Hematopoietic multipotent progenitor cell (in vitro differentiated cells): ENCODE measurements at regions not wholly inside any gene's neighbourhood (a gene's known extent, or its start where the extent isn't known, plus 50 kb on each side); places are given as distances from the start of the nearest gene placed in this dataset.
"Not testable (repeated sequence)": the region's sequence is repeated elsewhere in the genome, so short reads cannot be mapped to it uniquely, and the experiment has no call there.

Source experiments
- DNase-seq, 3 donors: peaks; one replicate each; pipeline ENCODE4 v3.0.0-alpha.2; 2011 to 2015; ENCODE audit warnings: low read depth in 2 of 3, low spot score in 2 of 3

GRCh38 chr12:27133022-27133590 is 50.7 kb upstream of the C12orf71 start:
- peak in 1 of 3 donors; percentile 38 for DNase-seq

DNA sequence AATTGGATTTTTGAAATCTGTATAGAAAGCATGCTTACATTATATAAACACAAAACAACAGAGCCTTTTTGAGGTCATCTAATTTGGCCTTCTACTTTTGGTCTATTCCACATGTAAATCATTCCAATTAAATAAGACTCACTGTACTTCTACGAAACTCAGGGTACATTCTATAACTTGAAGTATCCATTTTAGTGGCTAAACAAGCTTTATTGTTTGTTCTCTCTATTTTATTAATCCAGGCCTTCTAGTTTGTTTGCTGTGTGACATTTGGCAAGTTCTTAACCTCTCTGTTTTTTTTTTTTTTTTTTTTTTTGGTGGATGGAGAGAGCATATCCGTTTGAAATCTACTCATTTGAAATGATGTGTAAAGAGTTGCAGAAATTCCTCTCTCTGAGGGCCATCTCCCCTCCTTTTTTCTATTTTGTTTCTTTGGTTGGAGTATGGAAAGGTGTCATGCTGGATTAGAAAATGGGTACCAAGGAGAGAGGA is 58.1 kb upstream of the C12orf71 start:
- no peak for DNase-seq

DNA sequence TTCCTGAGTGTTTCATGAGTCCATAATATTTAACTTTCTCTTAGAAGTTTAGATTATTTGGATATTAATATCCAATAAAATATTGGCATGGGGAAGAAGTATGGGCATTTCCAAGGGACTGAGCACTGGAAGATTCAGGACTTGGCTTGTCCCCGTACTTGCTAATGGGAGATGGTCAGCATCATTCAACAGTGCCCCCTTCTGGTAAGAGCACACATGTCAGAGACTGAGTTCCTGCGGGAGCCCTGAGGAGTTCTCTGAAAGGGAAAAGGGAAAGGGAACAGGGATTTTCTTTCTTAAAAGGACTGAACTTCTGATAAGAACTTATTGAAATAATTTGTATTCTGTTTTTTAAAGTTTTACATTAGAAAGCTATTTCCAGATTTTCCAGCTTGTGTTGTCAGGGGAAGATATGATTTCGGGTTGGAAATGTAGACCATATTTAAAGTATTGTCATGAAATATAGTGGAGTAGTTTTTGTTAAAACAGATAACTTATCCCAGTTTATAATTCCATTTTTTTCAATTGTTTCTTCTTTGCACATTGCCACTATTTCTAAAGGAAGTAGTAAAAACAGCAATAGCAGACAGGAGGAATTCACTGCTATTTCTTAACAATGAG is 59.8 kb upstream of the C12orf71 start:
- DNase-seq: peak; percentile 14 to 47 (median 46)

- peak in 1 of 3 donors; percentile 42 for DNase-seq
Observed at GRCh38 chr12:27143256-27144069, 61.1 kb upstream of the C12orf71 start.

GRCh38 chr12:27145725-27146124 is 63.3 kb upstream of the C12orf71 start:
- not testable (repeated sequence) for DNase-seq

GRCh38 chr12:27148373-27148772 is 66.0 kb upstream of the C12orf71 start:
- no peak for DNase-seq

DNA sequence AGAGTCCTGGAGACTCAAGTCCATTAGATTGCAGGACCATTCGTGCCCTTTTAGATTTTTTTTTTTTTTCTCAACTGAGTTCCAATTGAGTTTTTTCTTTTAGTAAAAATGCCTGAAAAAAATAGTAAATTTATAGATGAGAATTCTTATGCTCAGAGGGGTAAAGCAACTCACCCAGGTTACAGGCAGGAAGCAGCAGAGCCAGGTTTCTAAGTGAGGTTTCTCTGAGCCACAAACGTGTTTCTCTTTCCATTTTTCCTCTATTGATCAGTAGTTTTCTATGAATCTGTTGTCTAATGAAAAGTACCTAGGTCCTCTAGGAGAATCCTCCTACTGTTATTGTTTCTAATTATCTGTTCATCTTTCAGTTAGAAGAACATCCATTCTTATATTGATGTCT is 66.4 kb upstream of the C12orf71 start:
- DNase-seq: no peak

DNA sequence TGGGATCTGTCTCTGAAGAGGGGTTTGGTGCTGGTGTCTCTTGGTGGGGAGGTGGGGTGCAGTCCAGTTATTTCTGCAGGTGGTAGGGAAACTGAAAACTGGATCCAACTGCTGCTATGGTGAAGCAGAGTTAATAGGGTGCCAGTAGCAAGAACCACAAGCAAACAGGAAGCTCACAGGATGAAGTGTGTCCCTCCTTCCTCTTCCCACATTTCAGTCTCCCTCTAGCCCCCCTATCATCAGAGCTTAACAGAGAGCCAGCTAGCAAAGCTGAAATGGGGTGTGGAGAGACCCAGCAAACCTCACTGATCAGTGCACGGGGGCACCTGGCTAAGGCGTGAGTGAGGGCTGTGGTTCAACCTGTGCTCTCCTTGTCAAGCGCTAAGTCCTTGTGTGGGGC is 69.1 kb upstream of the C12orf71 start:
- peak in 1 of 3 donors; percentile 27 for DNase-seq

DNA sequence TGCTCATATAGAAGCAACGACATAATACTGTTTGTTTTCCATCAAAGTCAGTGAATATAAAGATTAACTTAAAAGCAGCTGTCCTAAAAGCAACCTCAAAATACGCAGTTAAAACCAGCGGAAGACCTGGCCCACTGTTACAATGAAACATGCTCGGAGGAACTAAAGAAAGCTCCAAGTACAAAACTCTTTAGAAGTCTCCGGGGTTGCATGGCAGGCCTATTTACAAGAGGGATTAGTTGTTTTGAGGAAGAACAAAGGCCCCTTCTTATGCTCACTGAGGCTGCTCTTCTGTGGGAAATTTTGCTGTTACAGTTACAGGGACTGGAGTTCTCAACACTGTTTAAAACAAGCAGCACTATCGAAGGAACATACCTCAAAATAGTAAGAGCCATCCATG is 75.9 kb upstream of the C12orf71 start:
- DNase-seq: no peak

- DNase-seq: no peak
Observed at GRCh38 chr12:27161458-27162228, 79.3 kb upstream of the C12orf71 start.

DNA sequence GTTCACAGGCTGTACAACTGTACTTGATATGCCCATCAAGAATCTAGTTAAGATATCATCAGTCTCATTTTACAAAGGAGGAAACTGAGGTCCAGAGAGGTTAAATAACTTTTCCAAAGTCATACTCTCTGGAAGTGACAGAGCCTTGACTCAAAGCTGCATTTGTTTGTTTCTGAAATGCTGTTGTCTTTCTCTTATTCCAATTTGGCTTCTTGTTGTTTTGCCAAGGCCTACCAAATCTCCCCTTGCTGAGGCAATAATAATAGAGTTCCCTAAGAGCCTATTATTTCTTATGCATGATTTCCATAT is 79.8 kb upstream of the C12orf71 start:
- no peak for DNase-seq

DNA sequence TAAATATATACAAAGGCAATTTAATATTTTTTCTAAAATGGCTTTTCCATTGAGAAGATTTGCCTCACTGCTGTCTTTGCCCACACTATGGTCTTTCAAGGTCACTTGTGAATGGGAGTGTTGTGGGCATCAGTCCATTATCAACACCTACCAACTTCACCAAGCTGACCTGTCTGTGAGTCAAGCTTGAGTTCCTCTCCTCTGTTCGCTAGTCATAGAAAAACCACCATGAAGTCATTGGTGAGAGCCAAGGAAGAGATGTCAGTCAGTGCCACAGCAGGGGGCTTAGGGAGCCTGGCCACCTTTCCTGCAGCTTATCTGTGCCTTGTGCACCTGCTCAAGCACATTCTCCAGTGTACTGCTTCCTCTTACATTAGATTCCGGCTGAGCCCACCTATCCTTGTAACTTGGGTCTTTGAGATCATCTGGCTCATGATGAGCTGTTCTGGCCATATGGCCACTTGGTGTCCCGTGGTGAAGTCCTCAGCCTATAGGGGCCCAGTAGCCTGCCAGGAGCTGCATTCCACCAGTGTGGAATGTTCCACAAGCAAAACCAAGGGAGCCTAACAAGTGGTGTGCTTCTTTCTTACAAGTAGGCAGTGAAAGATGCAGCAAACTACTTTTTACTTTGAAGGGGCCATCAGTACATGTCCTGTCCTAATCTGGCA is 80.8 kb upstream of the C12orf71 start:
- DNase-seq: no peak

- no peak for DNase-seq
Observed at GRCh38 chr12:27163894-27164293, 80.2 kb upstream of the STK38L start.

DNA sequence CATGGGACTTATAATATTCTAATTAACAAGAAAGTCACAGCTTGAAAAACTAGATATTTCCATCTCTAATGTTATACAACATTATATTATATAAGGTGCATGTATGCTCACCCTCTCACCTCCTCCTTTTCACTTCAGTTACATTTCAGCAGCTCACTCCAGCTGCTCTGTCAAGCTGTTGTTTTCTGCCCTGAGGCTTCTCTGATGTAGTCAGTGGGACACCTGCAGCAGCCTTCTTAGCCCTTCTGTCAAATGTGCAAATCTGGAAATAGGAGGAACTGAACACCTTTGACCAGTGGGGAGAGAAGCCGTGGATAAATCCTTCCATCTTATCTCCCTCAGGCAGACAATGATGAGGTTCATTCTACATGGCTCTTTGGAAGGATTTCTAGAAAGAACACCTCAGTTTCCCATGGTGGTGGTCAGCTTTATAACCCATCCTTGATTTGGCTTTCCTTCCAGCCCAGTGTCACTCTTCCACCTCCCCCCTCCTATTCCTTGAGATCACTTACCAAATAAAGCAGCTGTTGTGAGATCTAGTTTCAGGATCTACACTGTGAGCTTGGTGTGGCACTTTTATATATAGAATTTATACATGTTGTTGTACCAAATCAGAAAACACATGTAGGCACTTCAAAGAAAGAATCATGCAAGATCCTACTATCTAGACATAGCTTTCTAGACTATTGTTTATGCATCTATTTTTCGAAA is 79.6 kb upstream of the STK38L start:
- no peak for DNase-seq

GRCh38 chr12:27165958-27166357 is 78.1 kb upstream of the STK38L start:
- not testable (repeated sequence) for DNase-seq

DNA sequence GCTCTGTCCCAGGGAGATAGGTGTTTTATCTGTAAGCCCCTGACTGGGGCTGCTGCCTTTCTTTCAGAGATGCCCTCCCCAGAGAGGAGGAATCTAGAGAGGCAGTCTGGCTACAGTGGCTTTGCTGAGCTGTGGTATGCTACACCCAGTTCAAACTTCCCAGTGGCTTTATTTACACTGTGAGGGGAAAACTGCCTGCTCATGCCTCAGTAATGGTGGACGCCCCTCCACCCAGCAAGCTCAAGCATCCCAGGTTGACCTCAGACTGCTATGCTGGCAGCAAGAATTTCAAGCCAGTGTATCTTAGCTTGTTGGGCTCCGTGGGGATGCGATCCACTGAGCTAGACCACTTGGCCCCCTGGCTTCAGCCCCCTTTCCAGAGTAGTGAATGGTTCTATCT is 72.6 kb upstream of the STK38L start:
- not testable (repeated sequence) for DNase-seq

DNA sequence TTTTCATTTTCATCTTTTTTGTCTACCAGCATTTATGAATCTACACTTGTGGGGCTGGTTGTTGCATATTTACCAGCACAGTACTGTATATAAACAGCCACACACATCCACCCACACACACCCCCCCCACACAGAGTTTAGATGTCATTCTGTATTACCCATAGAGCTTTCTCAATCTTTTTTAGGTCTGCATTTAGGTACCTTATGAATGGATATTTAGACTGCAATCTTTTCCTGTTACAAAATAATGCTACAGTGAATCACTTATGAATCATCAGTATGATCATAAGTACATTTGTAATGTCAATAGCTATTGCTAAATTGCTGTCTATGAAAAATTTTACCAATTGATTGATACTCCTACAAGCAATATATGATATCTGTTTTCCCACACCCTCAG is 67.3 kb upstream of the STK38L start:
- no peak for DNase-seq

DNA sequence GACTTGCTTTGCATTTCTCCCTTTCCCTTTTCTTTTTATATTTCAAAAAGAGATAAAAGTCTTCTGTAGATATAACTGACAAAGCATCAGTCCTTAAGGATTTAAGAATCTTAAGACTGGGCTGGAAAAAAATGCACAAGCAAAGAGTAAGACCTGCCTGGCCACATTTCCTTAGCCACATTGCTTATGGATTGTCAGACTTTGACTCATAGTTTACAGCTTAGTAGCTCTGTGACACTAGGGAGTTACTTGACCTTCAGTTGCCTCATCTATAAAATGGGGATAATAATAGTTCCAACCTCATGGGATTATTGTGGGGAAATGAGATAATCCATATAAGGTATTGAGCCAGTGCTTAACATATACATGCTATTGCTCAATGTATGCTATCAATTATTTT is 66.4 kb upstream of the STK38L start:
- DNase-seq: no peak

DNA sequence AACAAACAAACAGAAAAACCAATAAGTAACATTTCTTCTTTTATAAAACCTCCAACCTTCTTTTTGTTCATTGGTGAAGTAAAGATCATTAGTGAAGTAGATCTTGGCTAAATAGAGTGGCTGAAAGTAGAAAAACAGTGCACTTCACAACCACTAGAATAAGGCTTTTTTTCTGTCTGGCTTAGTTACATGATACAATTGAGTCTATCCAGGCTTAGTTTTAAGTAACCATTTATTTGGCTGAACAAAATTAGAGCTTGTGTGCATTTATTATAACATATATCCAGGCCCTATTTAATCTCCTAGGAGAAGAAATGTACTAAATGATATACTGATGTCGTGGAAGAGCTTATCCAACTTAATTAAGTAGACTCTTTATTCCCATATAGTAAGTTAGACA is 65.8 kb upstream of the STK38L start:
- DNase-seq: no peak
